NCI-H2196 (cell line): ENCODE measurements at regions not wholly inside any gene's neighbourhood (a gene's known extent, or its start where the extent isn't known, plus 50 kb on each side); places are given as distances from the start of the nearest gene placed in this dataset.
A peak's percentile ranks its signal among the peaks of the same experiment; 100 is the strongest.
"Not testable (repeated sequence)": the region's sequence is repeated elsewhere in the genome, so short reads cannot be mapped to it uniquely, and the experiment has no call there.

Experiments
- DNase-seq: peaks from one replicate; lab custom pipeline; 2025; ENCODE audit not compliant: unreplicated experiment; lab: John Stamatoyannopoulos, UW

DNA sequence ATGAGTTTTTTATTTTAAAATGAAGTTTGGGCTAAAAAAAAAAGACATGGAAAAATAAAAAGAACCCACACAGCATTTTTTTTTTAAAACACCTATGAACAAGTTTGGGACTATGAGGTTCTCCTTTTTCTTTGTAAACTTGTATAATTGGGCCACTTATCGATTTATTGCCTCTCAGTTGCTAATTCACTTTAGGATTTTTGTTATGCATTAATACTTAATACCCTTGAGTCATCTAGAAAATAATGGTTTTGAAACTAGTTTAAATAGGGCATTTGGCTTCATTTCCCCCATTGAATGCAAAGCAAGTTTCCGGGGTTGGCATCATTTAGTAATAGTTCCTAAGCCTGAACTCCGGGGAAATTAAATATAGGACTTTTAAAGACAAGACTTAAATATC lies 312.8 kb upstream of the RGS6 start:
- no peak for DNase-seq

- no peak for DNase-seq
These were observed 311.8 kb upstream of the RGS6 start for GRCh38 chr14:71620401-71620800.

DNA sequence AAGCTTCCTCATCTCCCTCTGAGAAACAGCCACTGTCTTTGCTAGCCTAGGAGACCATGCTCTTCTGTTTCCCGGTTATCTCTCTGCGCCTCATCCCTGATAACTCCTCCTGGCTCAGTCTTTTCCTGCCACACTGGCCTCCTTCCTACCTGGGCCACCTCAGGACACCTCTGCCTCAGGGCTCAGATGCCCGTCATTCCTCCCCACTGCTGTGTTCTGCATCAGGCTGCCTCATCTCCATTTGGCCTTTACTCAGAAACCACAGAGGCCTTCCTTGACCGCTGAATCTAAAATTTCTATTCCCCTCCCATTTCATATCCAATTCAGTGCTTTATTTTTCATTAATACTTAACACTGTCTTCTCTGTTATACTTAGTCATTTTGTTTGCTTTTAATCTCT lies 311.0 kb upstream of the RGS6 start:
- DNase-seq: no peak

- DNase-seq: no peak
These were observed 310.1 kb upstream of the RGS6 start for GRCh38 chr14:71621980-71622605.

DNA sequence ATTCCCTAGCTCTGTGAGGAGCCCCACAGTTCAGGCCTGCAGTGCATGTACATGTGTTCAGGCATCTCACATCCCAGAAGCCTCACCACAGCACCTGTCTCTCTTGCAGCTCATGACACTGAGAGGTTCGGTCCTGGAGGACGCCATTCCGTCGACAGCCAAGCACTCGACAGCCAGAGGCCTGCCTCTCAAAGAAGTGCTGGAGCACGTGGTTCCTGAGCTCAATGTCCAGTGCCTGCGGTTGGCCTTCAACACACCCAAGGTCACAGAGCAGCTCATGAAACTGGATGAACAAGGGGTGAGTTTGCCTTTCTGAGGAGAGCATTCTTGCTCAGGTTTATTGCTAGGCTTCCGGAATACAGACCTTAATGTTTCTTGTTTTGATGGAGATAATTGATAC lies 308.3 kb upstream of the RGS6 start:
- no peak for DNase-seq

- DNase-seq: no peak
These were observed 307.1 kb upstream of the RGS6 start for GRCh38 chr14:71625175-71625574.

GRCh38 chr14:71625891-71626701 lies 306.1 kb upstream of the RGS6 start:
- DNase-seq: no peak

DNA sequence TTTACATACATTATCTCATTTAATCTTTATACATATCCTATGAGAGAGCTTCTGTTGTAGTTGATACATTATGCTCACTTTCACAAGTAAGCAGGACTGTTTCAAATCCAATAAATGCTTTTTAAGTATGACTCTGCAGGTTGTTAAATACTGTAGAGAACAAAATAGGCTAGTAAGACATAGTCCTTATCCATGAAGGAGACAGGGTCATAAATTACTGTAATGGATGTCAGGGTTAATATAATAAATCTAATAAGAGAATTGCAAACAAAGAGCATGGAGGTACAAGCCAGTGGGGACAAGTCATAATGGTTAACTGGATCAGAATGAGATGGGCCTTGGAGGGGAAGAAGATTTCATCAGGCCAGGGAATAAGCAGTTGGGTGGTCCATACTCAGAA lies 303.8 kb upstream of the RGS6 start:
- DNase-seq: no peak

- no peak for DNase-seq
These were observed 303.0 kb upstream of the RGS6 start for GRCh38 chr14:71629250-71629649.

DNA sequence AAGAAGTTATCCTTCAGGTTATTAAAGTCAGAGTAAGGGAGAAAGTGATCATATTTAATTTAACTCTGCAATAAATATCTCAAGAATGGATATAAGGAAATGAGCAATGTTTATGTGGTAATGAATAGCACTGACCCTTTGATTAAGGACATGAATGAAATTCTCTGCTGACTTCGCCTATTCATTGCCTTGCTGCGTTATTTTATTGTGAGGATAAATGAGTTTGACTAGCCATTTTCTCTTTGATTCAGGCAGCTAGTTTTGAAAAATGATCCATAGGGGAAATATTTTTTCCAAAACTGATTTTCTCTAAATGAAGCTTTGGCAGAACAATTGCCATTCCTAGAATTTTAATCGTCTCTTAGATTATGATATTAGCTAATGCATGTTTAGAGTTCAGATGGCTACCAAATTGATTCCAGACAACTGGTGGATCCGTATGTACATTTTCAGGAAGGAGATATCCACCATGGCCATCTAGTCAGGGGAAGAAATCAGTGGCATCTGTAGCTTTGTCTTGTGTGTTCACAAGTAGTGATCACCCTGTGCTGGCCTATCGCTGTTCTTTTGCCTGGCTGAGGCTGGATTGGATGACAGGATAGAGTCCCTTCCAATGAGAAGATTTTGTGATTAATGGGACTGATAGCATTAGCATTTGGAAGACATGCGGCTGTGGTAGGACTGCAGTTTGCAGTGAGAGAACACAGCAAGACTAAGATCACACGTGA lies 302.3 kb upstream of the RGS6 start:
- DNase-seq: no peak

GRCh38 chr14:71631030-71631429 lies 301.2 kb upstream of the RGS6 start:
- DNase-seq: not testable (repeated sequence)

DNA sequence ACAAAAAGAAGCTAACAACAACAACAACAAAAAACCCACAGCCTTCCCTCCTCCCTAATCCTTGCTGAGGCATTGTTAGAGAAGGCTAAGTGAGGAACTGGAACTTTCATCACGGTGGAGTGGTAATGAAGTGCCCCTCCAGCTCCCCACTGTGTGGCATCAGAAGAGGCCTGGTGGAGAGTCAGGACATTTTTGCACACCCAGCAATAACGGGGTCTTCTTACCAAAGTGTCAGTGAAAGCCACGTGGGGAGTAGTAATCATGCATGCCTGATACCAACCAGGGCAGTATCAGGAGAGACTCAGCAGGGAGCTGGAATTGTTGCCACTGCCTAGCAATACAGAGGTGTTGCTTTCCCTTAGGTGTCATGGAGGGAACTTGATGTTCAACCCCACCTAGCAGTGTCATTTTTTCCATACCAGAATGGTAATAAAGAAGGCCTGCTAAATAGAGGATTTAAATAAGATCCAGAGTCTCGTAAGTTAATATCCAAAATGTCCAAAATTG lies 299.7 kb upstream of the RGS6 start:
- DNase-seq: no peak

DNA sequence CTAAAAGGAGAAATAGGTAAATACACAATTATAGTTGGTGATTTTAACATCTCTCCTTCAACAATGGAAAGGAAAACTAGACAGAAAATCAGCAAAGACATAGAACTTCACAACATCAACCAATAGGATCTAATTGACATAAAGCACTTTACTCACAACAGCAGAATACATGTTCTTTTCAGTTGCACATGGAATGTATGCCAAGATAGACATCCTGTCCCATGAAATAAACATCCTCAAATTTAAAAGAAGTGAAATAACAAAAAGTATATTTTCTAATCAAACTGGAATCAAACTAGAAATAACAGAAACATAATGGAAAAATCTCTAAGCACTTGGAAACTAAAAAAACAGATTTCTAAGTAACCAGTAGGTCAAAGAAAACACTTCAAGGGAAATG lies 296.2 kb upstream of the RGS6 start:
- no peak for DNase-seq

GRCh38 chr14:71636820-71637471 lies 295.3 kb upstream of the RGS6 start:
- no peak for DNase-seq

- DNase-seq: no peak
These were observed 293.6 kb upstream of the RGS6 start for GRCh38 chr14:71638523-71639196.

DNA sequence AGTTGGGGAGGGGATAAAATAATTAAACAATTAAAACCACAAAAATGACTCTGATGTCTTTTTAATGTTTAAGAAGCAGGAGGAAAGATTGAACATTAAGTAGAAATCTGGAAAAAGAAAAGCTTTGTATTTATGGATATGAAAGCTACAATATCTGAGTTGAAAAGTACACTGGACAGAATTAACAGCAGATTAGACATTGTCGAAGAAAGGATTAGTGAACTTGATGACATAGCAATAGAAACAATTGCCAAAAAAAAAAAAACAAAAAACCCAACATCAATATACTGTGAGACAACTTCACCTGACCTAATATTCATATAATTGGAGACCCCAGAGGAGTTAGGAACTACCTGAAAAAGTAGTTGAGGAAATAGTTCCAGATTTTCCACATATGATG lies 289.5 kb upstream of the RGS6 start:
- DNase-seq: no peak

GRCh38 chr14:71645656-71646055 lies 286.6 kb upstream of the RGS6 start:
- no peak for DNase-seq

DNA sequence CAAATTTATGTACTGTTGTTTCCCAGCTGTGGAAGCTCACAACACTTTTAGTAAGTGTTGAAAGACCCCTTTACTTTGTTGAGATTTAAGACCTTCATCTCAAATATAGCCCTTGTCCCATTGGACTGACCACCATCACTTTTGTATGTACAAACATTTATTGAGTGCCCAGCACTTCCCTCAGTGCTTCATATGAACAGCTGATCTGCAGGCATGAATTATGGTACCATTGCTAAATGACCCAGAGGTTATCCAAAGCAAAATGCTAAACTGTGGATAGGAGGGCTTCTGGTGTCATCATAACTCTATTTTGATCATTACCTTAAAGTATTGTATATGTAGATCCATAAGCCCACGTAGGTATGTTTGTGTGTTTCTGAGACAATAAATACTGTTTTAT lies 285.7 kb upstream of the RGS6 start:
- DNase-seq: no peak

DNA sequence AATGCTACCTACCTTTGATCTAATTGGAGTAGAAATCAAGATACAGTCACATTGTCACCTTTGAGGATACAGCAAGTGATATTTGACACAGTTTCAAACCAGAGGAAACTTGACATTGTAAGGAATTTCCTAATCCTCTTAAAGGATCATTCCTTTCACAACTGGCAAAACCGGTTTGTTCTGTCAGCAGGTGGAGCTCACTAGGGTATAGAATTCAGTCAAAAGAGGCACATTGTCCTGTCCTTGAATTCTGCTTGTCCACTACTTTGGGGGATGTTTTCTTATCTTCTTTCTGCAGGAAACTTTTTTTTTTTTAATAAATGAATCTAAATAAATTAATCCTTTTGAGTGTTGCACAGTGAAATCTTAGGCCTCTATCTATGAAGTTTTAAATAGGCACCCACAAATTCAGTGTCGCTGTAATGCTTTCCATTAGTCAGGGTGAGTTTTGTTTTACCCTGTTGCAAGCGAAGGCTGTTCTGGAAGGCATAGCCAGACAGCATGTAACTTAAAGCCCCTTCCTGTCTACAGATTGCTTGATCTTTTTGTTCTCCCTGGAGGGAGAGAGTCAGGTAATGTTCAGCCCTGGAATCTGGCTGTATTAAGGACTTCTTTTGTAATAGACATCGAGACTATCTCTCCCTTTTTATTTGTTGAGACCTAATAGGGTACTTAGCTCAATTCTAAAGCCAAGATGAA lies 285.0 kb upstream of the RGS6 start:
- DNase-seq: peak; percentile 56

DNA sequence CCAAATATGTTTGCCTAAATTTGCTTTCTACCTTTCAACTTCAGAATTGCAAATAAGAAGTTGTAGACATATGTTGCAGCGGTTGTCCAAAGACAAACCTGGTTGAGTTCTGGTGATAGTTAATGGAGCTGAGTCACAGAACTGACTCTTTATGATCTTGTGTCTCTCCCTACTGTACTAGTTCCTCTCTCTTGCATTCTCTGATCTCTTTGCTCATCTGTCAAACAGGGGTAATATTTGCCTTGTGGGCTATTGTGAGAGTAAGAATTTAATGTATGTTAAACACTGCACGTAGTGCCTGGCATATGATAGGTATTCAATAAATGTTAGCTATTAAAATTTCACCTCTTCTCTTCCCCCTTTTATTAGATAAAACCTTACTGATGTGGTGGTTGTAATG lies 283.5 kb upstream of the RGS6 start:
- no peak for DNase-seq
